DOHH2 (cell line): ENCODE measurements at regions not wholly inside any gene's neighbourhood (a gene's known extent, or its start where the extent isn't known, plus 50 kb on each side); places are given as distances from the start of the nearest gene placed in this dataset.

Experiments
- H3F3A ChIP-seq: fragments of 200-600 bp; sonication (generic), shearing (Covaris generic); 2 replicates; pipeline ENCODE4 v1.6.0; 2016; ENCODE audit warnings: antibody characterized with exemption, mild to moderate bottlenecking; ENCODE audit not compliant: control insufficient read depth, insufficient read depth
- H3K27ac ChIP-seq: fragments of 200-600 bp; sonication (generic); 2 replicates; pipeline ENCODE4 v1.5.1; 2014; ENCODE audit warnings: low read depth, mild to moderate bottlenecking, low read length, moderate library complexity
- H3K27me3 ChIP-seq: fragments of 200-600 bp; sonication (generic); 2 replicates; pipeline ENCODE4 v1.6.1; 2014; ENCODE audit warnings: mild to moderate bottlenecking, low read length, mixed read lengths; ENCODE audit not compliant: control insufficient read depth
- H3K36me3 ChIP-seq: fragments of 200-600 bp; sonication (generic); 2 replicates; pipeline ENCODE4 v1.6.1; 2014; ENCODE audit warnings: mild to moderate bottlenecking, low read length, moderate library complexity, mixed read lengths; ENCODE audit not compliant: control insufficient read depth
- H3K4me1 ChIP-seq: fragments of 200-600 bp; sonication (generic); 2 replicates; pipeline ENCODE4 v1.6.1; 2014; ENCODE audit warnings: mild to moderate bottlenecking, low read length, mixed read lengths; ENCODE audit not compliant: control insufficient read depth
- H3K4me2 ChIP-seq: fragments of 200-600 bp; sonication (generic); 2 replicates; pipeline ENCODE4 v1.6.0; 2014; ENCODE audit warnings: mild to moderate bottlenecking, low read length, moderate library complexity
- H3K4me3 ChIP-seq: fragments of 200-600 bp; sonication (generic); 2 replicates; pipeline ENCODE4 v1.5.1; 2014; ENCODE audit warnings: mild to moderate bottlenecking, low read length, mixed read lengths
- H3K79me2 ChIP-seq: fragments of 200-600 bp; sonication (generic); 2 replicates; pipeline ENCODE4 v1.6.1; 2014; ENCODE audit warnings: mild to moderate bottlenecking, low read length, mixed read lengths; ENCODE audit not compliant: control insufficient read depth
- H3K9me2 ChIP-seq: fragments of 200-600 bp; sonication (generic); replicated peaks from 2 replicates; pipeline ENCODE4 v1.6.1; 2014; ENCODE audit warnings: mild to moderate bottlenecking, low read length, mixed read lengths; ENCODE audit not compliant: control insufficient read depth
- H3K9me3 ChIP-seq: fragments of 200-600 bp; sonication (generic); 2 replicates; pipeline ENCODE4 v1.6.1; 2014; ENCODE audit warnings: antibody characterized with exemption, low read length, mixed read lengths; ENCODE audit not compliant: control insufficient read depth, insufficient read depth
- H4K20me1 ChIP-seq: fragments of 200-600 bp; sonication (generic); 2 replicates; pipeline ENCODE4 v1.6.0; 2014; ENCODE audit warnings: low read depth, mild to moderate bottlenecking, antibody characterized with exemption, low read length, moderate library complexity; ENCODE audit not compliant: control insufficient read depth, insufficient read depth
- CTCF ChIP-seq: fragments of 200-600 bp; sonication (generic); IDR thresholded peaks from one replicate; pipeline ENCODE4 v1.5.1; 2014; ENCODE audit warnings: antibody characterized with exemption, mild to moderate bottlenecking, low read depth, low read length; ENCODE audit not compliant: poor library complexity, severe bottlenecking
- EZH2phosphoT487 ChIP-seq: fragments of 200-600 bp; sonication (generic); IDR thresholded peaks from 2 replicates; pipeline ENCODE4 v1.6.1; 2017; ENCODE audit warnings: borderline replicate concordance, mild to moderate bottlenecking, antibody characterized with exemption, low read length, moderate library complexity, mixed read lengths

- no peaks in the 10 kb centered on the region for H3K36me3 ChIP-seq
- no peaks in the 10 kb centered on the region for H3K27me3 ChIP-seq
- peaks cover 3% of the 10 kb centered on the region; the same call in 1 of the 2 replicates for H3K9me3 ChIP-seq
- no peaks in the 10 kb centered on the region for H3F3A ChIP-seq
- no peaks in the 10 kb centered on the region; the same call in 1 of the 2 replicates for H3K9me2 ChIP-seq
- no peak overlapping the region for H3K4me3 ChIP-seq
- H4K20me1 ChIP-seq = no peaks in the 10 kb centered on the region
- no peak for TF ChIP-seq EZH2phosphoT487
- TF ChIP-seq CTCF = no peak
- H3K4me2 ChIP-seq = no peak overlapping the region
- H3K4me1 ChIP-seq = no peaks in the 10 kb centered on the region
- no peak overlapping the region for H3K27ac ChIP-seq
- H3K79me2 ChIP-seq = no peaks in the 10 kb centered on the region
These were observed 247.6 kb upstream of the TSHZ2 start for GRCh38 chr20:52724541-52724940.

- no peak overlapping the region for H3K27ac ChIP-seq
- no peaks in the 10 kb centered on the region for H4K20me1 ChIP-seq
- H3K27me3 ChIP-seq = no peaks in the 10 kb centered on the region
- H3K4me3 ChIP-seq = no peak overlapping the region
- no peaks in the 10 kb centered on the region; the same call in 1 of the 2 replicates for H3K9me2 ChIP-seq
- H3K36me3 ChIP-seq = no peaks in the 10 kb centered on the region
- no peaks in the 10 kb centered on the region for H3K79me2 ChIP-seq
- no peaks in the 10 kb centered on the region for H3K4me1 ChIP-seq
- no peaks in the 10 kb centered on the region for H3F3A ChIP-seq
- no peak for TF ChIP-seq CTCF
- no peak for TF ChIP-seq EZH2phosphoT487
- H3K9me3 ChIP-seq = peaks cover 3% of the 10 kb centered on the region; the same call in 1 of the 2 replicates
- H3K4me2 ChIP-seq = no peak overlapping the region
These were observed 249.1 kb upstream of the TSHZ2 start for GRCh38 chr20:52722926-52723688.

DNA sequence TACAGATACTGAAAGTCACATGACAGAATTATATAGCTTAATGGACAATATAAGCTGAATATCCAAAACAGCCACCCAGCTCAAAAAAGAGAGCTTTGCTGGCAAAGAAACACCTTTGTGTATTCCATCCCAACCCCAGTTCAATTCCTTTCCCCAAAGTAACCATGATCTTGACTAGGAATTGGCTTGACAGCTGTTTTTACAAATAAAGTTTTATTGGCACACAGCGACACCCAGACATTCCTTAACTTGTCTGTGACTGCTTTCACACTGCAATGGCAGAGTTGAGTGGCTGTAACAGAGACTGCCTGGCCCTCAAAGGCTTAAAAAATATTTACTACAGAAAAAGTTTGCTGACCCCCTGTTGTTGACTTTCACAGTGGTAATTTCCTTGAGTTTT is 264.0 kb upstream of the TSHZ2 start:
- no peaks in the 10 kb centered on the region for H3F3A ChIP-seq
- no peaks in the 10 kb centered on the region for H3K9me2 ChIP-seq
- H3K79me2 ChIP-seq = no peaks in the 10 kb centered on the region
- no peaks in the 10 kb centered on the region for H3K4me1 ChIP-seq
- H3K4me3 ChIP-seq = no peak overlapping the region
- TF ChIP-seq EZH2phosphoT487 (no peak), CTCF (no peak)
- no peaks in the 10 kb centered on the region for H3K27me3 ChIP-seq
- no peaks in the 10 kb centered on the region for H3K9me3 ChIP-seq
- no peak overlapping the region for H3K4me2 ChIP-seq
- H4K20me1 ChIP-seq = no peaks in the 10 kb centered on the region
- H3K27ac ChIP-seq = no peak overlapping the region
- no peaks in the 10 kb centered on the region for H3K36me3 ChIP-seq
